ENCODE measurements at regions not wholly inside any gene's neighbourhood (a gene's known extent, or its start where the extent isn't known, plus 50 kb on each side); places are given as distances from the start of the nearest gene placed in this dataset.

DNA sequence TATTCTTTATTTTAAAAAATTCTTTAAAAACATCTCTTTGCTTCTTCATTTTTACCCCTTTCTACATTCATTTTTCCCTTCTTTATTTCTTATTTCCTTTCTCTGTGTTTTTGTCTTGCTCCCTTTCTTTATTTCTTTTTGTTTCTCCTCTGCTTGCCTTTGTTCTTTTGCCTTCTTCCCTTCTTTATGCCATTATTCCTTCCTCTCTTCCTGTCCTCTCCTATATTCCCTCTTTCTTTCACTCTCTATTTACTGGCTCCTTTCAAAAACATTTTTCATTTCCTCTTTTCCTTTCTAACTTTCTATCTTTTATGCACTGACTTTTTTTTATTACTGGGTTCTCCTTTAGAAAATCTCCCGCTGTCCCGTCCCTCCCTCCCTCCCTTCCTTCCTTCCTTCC is 102.2 kb downstream of the RBMX2 start:
- TF ChIP-seq, protein P1, sequence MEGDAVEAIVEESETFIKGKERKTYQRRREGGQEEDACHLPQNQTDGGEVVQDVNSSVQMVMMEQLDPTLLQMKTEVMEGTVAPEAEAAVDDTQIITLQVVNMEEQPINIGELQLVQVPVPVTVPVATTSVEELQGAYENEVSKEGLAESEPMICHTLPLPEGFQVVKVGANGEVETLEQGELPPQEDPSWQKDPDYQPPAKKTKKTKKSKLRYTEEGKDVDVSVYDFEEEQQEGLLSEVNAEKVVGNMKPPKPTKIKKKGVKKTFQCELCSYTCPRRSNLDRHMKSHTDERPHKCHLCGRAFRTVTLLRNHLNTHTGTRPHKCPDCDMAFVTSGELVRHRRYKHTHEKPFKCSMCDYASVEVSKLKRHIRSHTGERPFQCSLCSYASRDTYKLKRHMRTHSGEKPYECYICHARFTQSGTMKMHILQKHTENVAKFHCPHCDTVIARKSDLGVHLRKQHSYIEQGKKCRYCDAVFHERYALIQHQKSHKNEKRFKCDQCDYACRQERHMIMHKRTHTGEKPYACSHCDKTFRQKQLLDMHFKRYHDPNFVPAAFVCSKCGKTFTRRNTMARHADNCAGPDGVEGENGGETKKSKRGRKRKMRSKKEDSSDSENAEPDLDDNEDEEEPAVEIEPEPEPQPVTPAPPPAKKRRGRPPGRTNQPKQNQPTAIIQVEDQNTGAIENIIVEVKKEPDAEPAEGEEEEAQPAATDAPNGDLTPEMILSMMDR (IDR thresholded peaks at IDR 0.05) = no peak
- no peak for TF ChIP-seq POLR2A (IDR thresholded peaks at IDR 0.05)
- TF ChIP-seq EP300 (IDR thresholded peaks at IDR 0.05) = no peak
